ENCODE measurements at regions not wholly inside any gene's neighbourhood (a gene's known extent, or its start where the extent isn't known, plus 50 kb on each side); places are given as distances from the start of the nearest gene placed in this dataset.
A peak's percentile ranks its signal among the peaks of the same experiment; 100 is the strongest.

DNA sequence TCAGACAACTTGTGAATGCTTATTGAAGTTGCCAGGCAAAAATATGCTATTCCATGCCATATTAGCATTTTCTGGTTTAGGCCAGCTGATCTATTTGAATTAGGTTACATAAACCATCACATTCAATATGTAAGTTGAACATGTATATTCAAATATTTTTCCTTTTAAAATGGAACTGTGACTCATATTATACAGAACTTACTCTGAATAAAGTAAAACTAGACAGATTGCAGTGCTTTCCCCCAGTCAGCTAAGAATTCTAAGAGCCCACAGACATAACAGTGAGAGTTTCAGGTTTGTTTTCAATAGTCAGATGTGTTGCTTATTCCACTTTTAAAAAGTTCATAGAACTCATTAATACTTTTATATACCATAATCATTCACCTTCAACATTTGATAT, 119.8 kb downstream of the MGST1 start:
- no peak overlapping the region for H3K4me3 ChIP-seq (ENCODE audit: low read length)
- no peak for DNase-seq
- no peak overlapping the region for H3K27ac ChIP-seq (ENCODE audit: low read length)
- no peaks in the 10 kb centered on the region for H3K4me1 ChIP-seq (ENCODE audit: control insufficient read depth, insufficient read depth, low read length)
- H3K27me3 ChIP-seq (ENCODE audit: control insufficient read depth, insufficient read depth, low read length): no peaks in the 10 kb centered on the region
- no peaks in the 10 kb centered on the region for H3K36me3 ChIP-seq (ENCODE audit: control insufficient read depth, insufficient read depth, low read length)
- H3K9me3 ChIP-seq (ENCODE audit: control insufficient read depth, low read depth, low read length): no peaks in the 10 kb centered on the region

DNA sequence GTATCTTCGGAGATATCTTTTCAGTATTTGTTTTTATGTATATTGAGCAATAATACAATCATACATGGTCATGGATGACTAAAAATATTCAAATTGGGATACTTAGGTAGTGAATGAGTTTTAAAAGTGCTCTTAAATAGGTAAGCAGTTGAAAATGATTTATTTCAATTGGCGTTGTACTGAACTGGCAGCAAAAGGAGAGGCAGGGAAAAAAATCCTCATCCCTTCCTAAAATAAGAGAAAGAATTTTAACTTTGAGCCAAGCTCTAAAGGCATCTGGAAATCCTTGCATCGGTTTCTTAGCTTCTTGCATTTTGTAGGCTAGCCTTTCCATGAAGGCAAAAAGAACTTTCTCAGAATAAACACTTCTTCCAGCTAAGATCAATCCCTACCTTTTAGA, 125.2 kb downstream of the MGST1 start:
- WGBS (ENCODE audit: insufficient coverage, low lambda C conversion rate): 47% methylated on average over 2 of the region's 3 CpGs
- no peak overlapping the region for H3K27ac ChIP-seq (ENCODE audit: low read length)

DNA sequence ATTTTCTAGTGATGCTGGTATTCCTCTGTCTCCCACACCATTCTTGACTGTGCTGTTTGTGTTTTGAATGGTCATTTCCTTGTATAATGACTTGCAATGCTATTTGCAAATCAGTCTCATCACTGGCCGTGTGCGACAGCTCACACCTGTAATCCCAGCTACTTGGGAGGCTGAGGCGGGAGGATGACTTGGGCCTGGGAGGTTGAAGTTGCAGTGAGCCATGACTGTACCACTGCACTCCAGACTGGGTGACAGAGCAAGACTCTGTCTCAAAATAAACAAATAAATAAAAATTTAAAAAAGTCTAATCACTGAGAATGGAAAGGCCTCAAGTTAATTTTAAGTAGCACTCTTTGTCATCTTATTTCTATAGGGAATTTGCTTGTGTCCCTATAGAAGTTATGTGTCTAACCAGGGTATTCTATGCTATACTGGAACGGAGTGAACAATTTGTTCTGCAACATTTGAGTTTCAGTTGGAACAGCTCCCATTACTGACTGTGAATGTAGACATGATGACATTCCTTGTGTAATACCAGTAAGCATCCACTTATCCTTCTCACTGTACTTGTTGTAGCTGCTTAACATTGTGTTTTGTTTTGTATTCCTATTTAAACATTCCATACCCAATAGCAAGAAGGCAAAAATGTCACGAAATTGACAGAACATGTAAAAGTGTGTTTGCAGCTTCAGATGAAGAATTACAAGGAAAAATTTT, 126.3 kb downstream of the MGST1 start:
- H3K27me3 ChIP-seq (ENCODE audit: control insufficient read depth, insufficient read depth, low read length): no peaks in the 10 kb centered on the region
- no peak overlapping the region for H3K27ac ChIP-seq (ENCODE audit: low read length)
- H3K4me1 ChIP-seq (ENCODE audit: control insufficient read depth, insufficient read depth, low read length): no peaks in the 10 kb centered on the region
- no CpG with 5 or more reads among the region's 5 CpGs for WGBS (ENCODE audit: insufficient coverage, low lambda C conversion rate)
- H3K4me3 ChIP-seq (ENCODE audit: low read length): no peak overlapping the region
- H3K36me3 ChIP-seq (ENCODE audit: control insufficient read depth, insufficient read depth, low read length): no peaks in the 10 kb centered on the region
- H3K9me3 ChIP-seq (ENCODE audit: control insufficient read depth, low read depth, low read length): no peaks in the 10 kb centered on the region
- no peak for DNase-seq

More for the DNA sequence above, 125.2 kb downstream of the MGST1 start:
- Histone ChIP-seq H3K4me1 (ENCODE audit: control insufficient read depth, insufficient read depth, low read length) (no peaks in the 10 kb centered on the region), H3K27me3 (ENCODE audit: control insufficient read depth, insufficient read depth, low read length) (no peaks in the 10 kb centered on the region), H3K4me3 (ENCODE audit: low read length) (no peak overlapping the region), H3K9me3 (ENCODE audit: control insufficient read depth, low read depth, low read length) (no peaks in the 10 kb centered on the region), H3K36me3 (ENCODE audit: control insufficient read depth, insufficient read depth, low read length) (no peaks in the 10 kb centered on the region)
- DNase-seq: no peak

DNA sequence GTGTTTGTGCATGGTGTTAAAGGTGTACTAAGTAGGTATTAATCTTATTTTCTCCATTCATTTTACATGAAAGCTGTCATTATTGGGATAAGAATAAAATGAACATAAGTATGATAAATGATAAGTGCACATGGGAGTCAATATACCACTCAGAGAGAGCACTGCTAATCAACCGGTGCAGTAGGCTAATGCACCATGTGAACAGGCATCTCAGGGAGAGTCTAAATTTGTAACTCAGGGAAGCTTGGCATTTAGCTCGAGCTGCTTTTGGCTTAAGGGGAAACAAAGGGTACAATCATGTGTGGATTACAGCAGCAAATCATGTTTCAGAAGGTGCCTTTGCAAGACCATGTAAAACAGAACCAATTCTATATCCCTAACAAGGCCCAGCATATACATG, 127.4 kb downstream of the MGST1 start:
- H3K9me3 ChIP-seq (ENCODE audit: control insufficient read depth, low read depth, low read length): no peaks in the 10 kb centered on the region
- WGBS (ENCODE audit: insufficient coverage, low lambda C conversion rate): no CpG with 5 or more reads among the region's 2 CpGs
- H3K36me3 ChIP-seq (ENCODE audit: control insufficient read depth, insufficient read depth, low read length): no peaks in the 10 kb centered on the region
- no peaks in the 10 kb centered on the region for H3K27me3 ChIP-seq (ENCODE audit: control insufficient read depth, insufficient read depth, low read length)
- H3K27ac ChIP-seq (ENCODE audit: low read length): no peak overlapping the region
- H3K4me1 ChIP-seq (ENCODE audit: control insufficient read depth, insufficient read depth, low read length): no peaks in the 10 kb centered on the region
- no peak overlapping the region for H3K4me3 ChIP-seq (ENCODE audit: low read length)
- DNase-seq: no peak

- 100% methylated on average over 1 of the region's 1 CpG for WGBS (ENCODE audit: insufficient coverage, low lambda C conversion rate)
- H3K27me3 ChIP-seq (ENCODE audit: control insufficient read depth, insufficient read depth, low read length): no peaks in the 10 kb centered on the region
- H3K27ac ChIP-seq (ENCODE audit: low read length): no peak overlapping the region
- no peaks in the 10 kb centered on the region for H3K9me3 ChIP-seq (ENCODE audit: control insufficient read depth, low read depth, low read length)
- no peak overlapping the region for H3K4me3 ChIP-seq (ENCODE audit: low read length)
- DNase-seq: no peak
- no peaks in the 10 kb centered on the region for H3K36me3 ChIP-seq (ENCODE audit: control insufficient read depth, insufficient read depth, low read length)
- H3K4me1 ChIP-seq (ENCODE audit: control insufficient read depth, insufficient read depth, low read length): no peaks in the 10 kb centered on the region
Observed at GRCh38 chr12:16475521-16475920, 128.1 kb downstream of the MGST1 start.

GRCh38 chr12:16482726-16483125, 123.2 kb downstream of the LMO3 start:
- Histone ChIP-seq H3K27ac (ENCODE audit: low read length) (no peak overlapping the region), H3K27me3 (ENCODE audit: control insufficient read depth, insufficient read depth, low read length) (no peaks in the 10 kb centered on the region), H3K9me3 (ENCODE audit: control insufficient read depth, low read depth, low read length) (no peaks in the 10 kb centered on the region), H3K36me3 (ENCODE audit: control insufficient read depth, insufficient read depth, low read length) (no peaks in the 10 kb centered on the region), H3K4me1 (ENCODE audit: control insufficient read depth, insufficient read depth, low read length) (no peaks in the 10 kb centered on the region), H3K4me3 (ENCODE audit: low read length) (no peak overlapping the region)
- 100% methylated on average over 3 of the region's 4 CpGs for WGBS (ENCODE audit: insufficient coverage, low lambda C conversion rate)
- no peak for DNase-seq

- Histone ChIP-seq H3K4me1 (ENCODE audit: control insufficient read depth, insufficient read depth, low read length) (peaks cover 3% of the 10 kb centered on the region), H3K4me3 (ENCODE audit: low read length) (no peak overlapping the region), H3K27ac (ENCODE audit: low read length) (no peak overlapping the region), H3K27me3 (ENCODE audit: control insufficient read depth, insufficient read depth, low read length) (no peaks in the 10 kb centered on the region), H3K9me3 (ENCODE audit: control insufficient read depth, low read depth, low read length) (no peaks in the 10 kb centered on the region), H3K36me3 (ENCODE audit: control insufficient read depth, insufficient read depth, low read length) (no peaks in the 10 kb centered on the region)
- no CpG with 5 or more reads among the region's 4 CpGs for WGBS (ENCODE audit: insufficient coverage, low lambda C conversion rate)
- no peak for DNase-seq
Observed at GRCh38 chr12:16492240-16492639, 113.7 kb downstream of the LMO3 start.

- no peaks in the 10 kb centered on the region for H3K9me3 ChIP-seq (ENCODE audit: control insufficient read depth, low read depth, low read length)
- H3K27ac ChIP-seq (ENCODE audit: low read length): no peak overlapping the region
- H3K36me3 ChIP-seq (ENCODE audit: control insufficient read depth, insufficient read depth, low read length): no peaks in the 10 kb centered on the region
- no peak overlapping the region for H3K4me3 ChIP-seq (ENCODE audit: low read length)
- peaks cover 3% of the 10 kb centered on the region for H3K4me1 ChIP-seq (ENCODE audit: control insufficient read depth, insufficient read depth, low read length)
- DNase-seq: peak; percentile 43 to 78
- 17% methylated on average over 1 of the region's 4 CpGs for WGBS (ENCODE audit: insufficient coverage, low lambda C conversion rate)
- H3K27me3 ChIP-seq (ENCODE audit: control insufficient read depth, insufficient read depth, low read length): no peaks in the 10 kb centered on the region
Observed at GRCh38 chr12:16492820-16493797, 112.9 kb downstream of the LMO3 start.

DNA sequence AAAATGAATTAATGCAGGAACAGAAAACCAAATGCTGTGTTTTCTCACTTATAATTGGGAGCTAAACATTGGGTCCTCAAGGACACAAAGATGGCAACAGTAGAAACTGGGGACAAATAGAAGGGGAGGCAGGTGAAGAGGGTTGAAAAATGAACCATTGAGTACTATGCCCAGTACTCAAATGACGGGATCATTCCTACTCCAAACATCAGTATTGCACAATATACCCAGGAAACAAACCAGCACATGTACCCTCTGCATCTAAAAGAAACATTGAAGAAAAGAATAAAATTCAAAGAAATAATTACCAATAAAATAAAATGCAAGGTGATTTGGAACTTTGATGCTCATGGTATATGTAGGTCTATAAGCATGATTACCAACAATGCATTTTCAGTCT, 110.8 kb downstream of the LMO3 start:
- Histone ChIP-seq H3K4me1 (ENCODE audit: control insufficient read depth, insufficient read depth, low read length) (peaks cover 3% of the 10 kb centered on the region), H3K36me3 (ENCODE audit: control insufficient read depth, insufficient read depth, low read length) (no peaks in the 10 kb centered on the region), H3K27ac (ENCODE audit: low read length) (no peak overlapping the region), H3K27me3 (ENCODE audit: control insufficient read depth, insufficient read depth, low read length) (no peaks in the 10 kb centered on the region), H3K9me3 (ENCODE audit: control insufficient read depth, low read depth, low read length) (no peaks in the 10 kb centered on the region), H3K4me3 (ENCODE audit: low read length) (no peak overlapping the region)
- no peak for DNase-seq
- 100% methylated on average over 1 of the region's 1 CpG for WGBS (ENCODE audit: insufficient coverage, low lambda C conversion rate)

Data from large intestine (tissue), 3 donors.